HepG2 (cell line): ENCODE measurements at regions not wholly inside any gene's neighbourhood (a gene's known extent, or its start where the extent isn't known, plus 50 kb on each side); places are given as distances from the start of the nearest gene placed in this dataset.

ENCODE experiments used
- ATAC-seq: fragments of 200-7000 bp; cut with Tn5 transposase; 3 replicates; pipeline ENCODE4 v1.9.1; 2020; ENCODE audit warnings: mild to moderate bottlenecking, moderate library complexity
- BruUV-seq: library from RNA; stranded (reverse); fragments of 400-500 nt; replicated peaks from 2 replicates; lab custom pipeline; 2021; lab: Mats Ljungman, UMichigan
- CTCF ChIA-PET: fragments of 300-600 bp; formaldehyde crosslinking; extraction: SDS; loops from one replicate; lab custom pipeline; 2021; ENCODE audit warnings: low total read pairs, inconsistent platforms, low intra/inter-chr PET ratio; lab: Yijun Ruan, JAX
- POLR2A ChIA-PET: fragments of 350-600 bp; sonication (Branson Sonifier 250); formaldehyde crosslinking; loops from one replicate; lab custom pipeline; 2020; ENCODE audit warnings: antibody characterized with exemption, inconsistent platforms; lab: Yijun Ruan, JAX
- DNase-seq: peaks from one replicate; pipeline ENCODE4 v3.0.0-alpha.2; 2015; ENCODE audit warnings: low spot score
- FAIRE-seq: peaks from 3 replicates; lab custom pipeline; 2011; peaks lifted over from hg19 to GRCh38; lab: Jason Lieb, UNC
- H2AFZ ChIP-seq: one replicate; pipeline ENCODE4 v1.6.1; 2011; ENCODE audit warnings: low read length, inconsistent platforms
- H3K27ac ChIP-seq: fragments of 300-600 bp; 3 replicates; pipeline ENCODE4 v1.8.0; 2011; ENCODE audit warnings: mixed run types, mild to moderate bottlenecking, mixed read lengths, low read length, inconsistent platforms; ENCODE audit not compliant: insufficient read depth; ENCODE audit errors: extremely low read length
- H3K27me3 ChIP-seq, 2 experiments: fragments of 200-600 bp in 1 of 2; 2 replicates in 1 of 2; 3 replicates in 1 of 2; pipeline versions ENCODE4 v1.6.0 to v1.8.0; 2011; ENCODE audit warnings: low read length in 2 of 2, mild to moderate bottlenecking in 2 of 2, moderate library complexity in 2 of 2, inconsistent platforms in 1 of 2; ENCODE audit not compliant: insufficient read depth in 2 of 2, control insufficient read depth in 1 of 2
- H3K36me3 ChIP-seq, 2 experiments: fragments of 200-600 bp in 1 of 2; replicated peaks in 1 of 2; 2 replicates in 1 of 2; 3 replicates in 1 of 2; pipeline versions ENCODE4 v1.5.1 to v1.8.0; 2011; ENCODE audit warnings: low read length in 2 of 2, inconsistent platforms in 1 of 2; ENCODE audit not compliant: insufficient read depth in 2 of 2, control insufficient read depth in 1 of 2
- H3K4me1 ChIP-seq: 2 replicates; pipeline ENCODE4 v1.5.1; 2012; ENCODE audit warnings: low read length, inconsistent platforms; ENCODE audit not compliant: insufficient read depth
- H3K4me2 ChIP-seq: 2 replicates; pipeline ENCODE4 v1.6.0; 2011; ENCODE audit warnings: low read depth, low read length, inconsistent platforms
- H3K4me3 ChIP-seq, 3 experiments: fragments of 200-600 bp in 1 of 3; sonication (generic), shearing (Covaris generic) in 1 of 3; replicated peaks in 1 of 3; 2 replicates each; pipeline ENCODE4 v1.5.1; 2011 to 2016; ENCODE audit warnings: low read length in 3 of 3, inconsistent platforms in 2 of 3, low read depth in 2 of 3, mild to moderate bottlenecking in 2 of 3, control low read depth in 1 of 3, mixed read lengths in 1 of 3; ENCODE audit not compliant: insufficient read depth in 1 of 3
- H3K79me2 ChIP-seq: one replicate; pipeline ENCODE4 v1.6.1; 2011; ENCODE audit warnings: low read length, inconsistent platforms; ENCODE audit not compliant: insufficient read depth
- H3K9ac ChIP-seq: 2 replicates; pipeline ENCODE4 v1.6.0; 2011; ENCODE audit warnings: mild to moderate bottlenecking, low read depth, low read length, inconsistent platforms; ENCODE audit not compliant: insufficient read depth
- H3K9me3 ChIP-seq: 2 replicates; pipeline ENCODE4 v1.5.1; 2012; ENCODE audit warnings: mild to moderate bottlenecking, low read length
- H4K20me1 ChIP-seq: 2 replicates; pipeline ENCODE4 v1.6.0; 2011; ENCODE audit warnings: inconsistent platforms, mild to moderate bottlenecking, low read length, moderate library complexity; ENCODE audit not compliant: insufficient read depth
- KMT2B ChIP-seq: IDR thresholded peaks from 2 replicates; pipeline ENCODE4 v1.6.1; 2016; ENCODE audit warnings: missing genetic modification reagents, missing compliant biosample characterization
- MBD4 ChIP-seq: IDR thresholded peaks from 2 replicates; pipeline ENCODE4 v1.6.1; 2012; ENCODE audit warnings: low read length, inconsistent platforms, borderline replicate concordance
- NR2F2 ChIP-seq: IDR thresholded peaks from 2 replicates; pipeline ENCODE4 v1.6.1; 2012; ENCODE audit warnings: low read depth, inconsistent platforms, borderline replicate concordance
- POGZ ChIP-seq: sonication (generic); formaldehyde crosslinking; IDR thresholded peaks from 2 replicates; pipeline ENCODE4 v1.4.0; 2020; ENCODE audit warnings: mild to moderate bottlenecking, missing genetic modification reagents
- SOX13 ChIP-seq, 3 experiments: fragments of 450-650 bp in 1 of 3; sonication (generic) in 1 of 3; formaldehyde crosslinking in 1 of 3; IDR thresholded peaks in 2 of 3; conservative IDR thresholded peaks in 1 of 3; 2 replicates each; pipeline versions ENCODE4 v1.5.0 to v1.6.1; 2016 to 2020; ENCODE audit warnings: antibody characterized with exemption in 1 of 3, mild to moderate bottlenecking in 1 of 3, missing compliant biosample characterization in 1 of 3, missing genetic modification reagents in 1 of 3, moderate library complexity in 1 of 3
- U2AF2 ChIP-seq: fragments of 200-400 bp; formaldehyde crosslinking; IDR thresholded peaks from 2 replicates; pipeline ENCODE4 v1.6.1; 2017; ENCODE audit warnings: low read depth, mild to moderate bottlenecking, low read length
- ZNF207 ChIP-seq: fragments of 450-650 bp; IDR thresholded peaks from 2 replicates; pipeline ENCODE4 v1.6.1; 2016; ENCODE audit warnings: antibody characterized with exemption, borderline replicate concordance
- ZNF432 ChIP-seq: sonication (generic); formaldehyde crosslinking; IDR thresholded peaks from 2 replicates; pipeline ENCODE4 v1.5.0; 2020; ENCODE audit warnings: missing genetic modification reagents, mild to moderate bottlenecking, borderline replicate concordance
- WGBS: methylation state at CpG from one replicate; pipeline ENCODE4 v1.1.6; 2017; ENCODE audit warnings: low lambda C conversion rate; 5-methylcytosine and 5-hydroxymethylcytosine counted together
- in situ Hi-C: cut with HindIII; loops from 2 replicates; pipeline ENCODE4 v1.10.0; 2017; ENCODE audit warnings: low pct_unique_long_range_greater_than_20kb; ENCODE audit not compliant: extremely low pct_ligation_motif_present
- intact Hi-C: fragments of 100-400 bp; cut with micrococcal nuclease; formaldehyde crosslinking; loops from one replicate; pipeline ENCODE4 v1.10.0; 2022; ENCODE audit not compliant: unreplicated experiment
- TF ChIP-seq, protein P1 (sequence below), 2 experiments: sonication (generic) in 1 of 2; formaldehyde crosslinking in 1 of 2; IDR thresholded peaks; 2 replicates each; pipeline versions ENCODE4 v1.4.0 to v1.6.1; 2016 to 2020; ENCODE audit warnings: borderline replicate concordance in 1 of 2, low read depth in 1 of 2, mild to moderate bottlenecking in 1 of 2, missing genetic modification reagents in 1 of 2
- TF ChIP-seq, protein P2 (sequence below): sonication (generic); formaldehyde crosslinking; IDR thresholded peaks from 2 replicates; pipeline ENCODE4 v1.5.1; 2020; ENCODE audit warnings: missing genetic modification reagents, mild to moderate bottlenecking, borderline replicate concordance
- TF ChIP-seq, protein P3 (sequence below): IDR thresholded peaks from 2 replicates; pipeline ENCODE4 v1.6.1; 2016; ENCODE audit warnings: low read depth
- TF ChIP-seq, protein P4 (sequence below): sonication (generic); formaldehyde crosslinking; IDR thresholded peaks from 2 replicates; pipeline ENCODE4 v1.5.0; 2020; ENCODE audit warnings: mild to moderate bottlenecking, missing genetic modification reagents

DNA sequence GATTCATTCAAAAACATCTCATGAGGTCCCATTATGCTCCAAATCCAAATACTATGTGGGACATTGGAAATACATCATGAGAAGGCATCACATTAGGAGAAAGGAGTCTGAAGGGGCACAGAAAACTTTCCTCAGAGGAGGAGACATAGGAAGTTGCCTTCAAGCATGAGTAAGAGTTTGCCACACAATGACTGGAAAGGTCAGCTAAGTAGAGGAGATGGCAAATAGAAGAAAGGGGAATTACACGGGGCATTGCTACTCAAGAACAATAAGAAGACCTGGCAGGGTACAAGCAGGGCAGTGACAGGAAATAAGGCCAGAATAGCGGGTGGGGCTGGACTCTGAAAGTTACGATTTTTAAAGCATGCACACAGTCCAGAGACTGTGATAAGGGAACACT, 231.6 kb downstream of the SPRY2 start:
- Histone ChIP-seq H2AFZ (no peak overlapping the region), H3K4me1 (no peaks in the 10 kb centered on the region), H3K9me3 (0 out of 2 replicates have a peak, but pooled peaks cover 4% of the 10 kb centered on the region), H4K20me1 (no peaks in the 10 kb centered on the region), H3K4me2 (no peak overlapping the region), H3K36me3 (no peaks in the 10 kb centered on the region), H3K4me3 (no peak overlapping the region), H3K9ac (no peak overlapping the region), H3K79me2 (no peaks in the 10 kb centered on the region), H3K27ac (no peak overlapping the region), H3K27me3 (no peaks in the 10 kb centered on the region; a peak in 1 of 5 replicates)
- FAIRE-seq (no peak), ATAC-seq (no peak), DNase-seq (no peak)
- intact Hi-C loops (no loop called here), in situ Hi-C loops (no loop called here)
- POLR2A ChIA-PET, result no interaction called here
- TF ChIP-seq POGZ, result no peak
- no peak for TF ChIP-seq NR2F2
- no peak for TF ChIP-seq KMT2B (CRISPR knock-in tag)
- TF ChIP-seq U2AF2, result no peak
- TF ChIP-seq, protein P1, sequence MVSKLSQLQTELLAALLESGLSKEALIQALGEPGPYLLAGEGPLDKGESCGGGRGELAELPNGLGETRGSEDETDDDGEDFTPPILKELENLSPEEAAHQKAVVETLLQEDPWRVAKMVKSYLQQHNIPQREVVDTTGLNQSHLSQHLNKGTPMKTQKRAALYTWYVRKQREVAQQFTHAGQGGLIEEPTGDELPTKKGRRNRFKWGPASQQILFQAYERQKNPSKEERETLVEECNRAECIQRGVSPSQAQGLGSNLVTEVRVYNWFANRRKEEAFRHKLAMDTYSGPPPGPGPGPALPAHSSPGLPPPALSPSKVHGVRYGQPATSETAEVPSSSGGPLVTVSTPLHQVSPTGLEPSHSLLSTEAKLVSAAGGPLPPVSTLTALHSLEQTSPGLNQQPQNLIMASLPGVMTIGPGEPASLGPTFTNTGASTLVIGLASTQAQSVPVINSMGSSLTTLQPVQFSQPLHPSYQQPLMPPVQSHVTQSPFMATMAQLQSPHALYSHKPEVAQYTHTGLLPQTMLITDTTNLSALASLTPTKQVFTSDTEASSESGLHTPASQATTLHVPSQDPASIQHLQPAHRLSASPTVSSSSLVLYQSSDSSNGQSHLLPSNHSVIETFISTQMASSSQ (IDR thresholded peaks at IDR 0.05; ENCODE audit: low read depth), result no peak
- TF ChIP-seq, protein P1 (CRISPR knock-in tag; IDR thresholded peaks at IDR 0.05; ENCODE audit: borderline replicate concordance), result no peak
- TF ChIP-seq MBD4, result no peak
- TF ChIP-seq, protein P2, sequence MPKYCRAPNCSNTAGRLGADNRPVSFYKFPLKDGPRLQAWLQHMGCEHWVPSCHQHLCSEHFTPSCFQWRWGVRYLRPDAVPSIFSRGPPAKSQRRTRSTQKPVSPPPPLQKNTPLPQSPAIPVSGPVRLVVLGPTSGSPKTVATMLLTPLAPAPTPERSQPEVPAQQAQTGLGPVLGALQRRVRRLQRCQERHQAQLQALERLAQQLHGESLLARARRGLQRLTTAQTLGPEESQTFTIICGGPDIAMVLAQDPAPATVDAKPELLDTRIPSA, result no peak
- TF ChIP-seq, protein P3, sequence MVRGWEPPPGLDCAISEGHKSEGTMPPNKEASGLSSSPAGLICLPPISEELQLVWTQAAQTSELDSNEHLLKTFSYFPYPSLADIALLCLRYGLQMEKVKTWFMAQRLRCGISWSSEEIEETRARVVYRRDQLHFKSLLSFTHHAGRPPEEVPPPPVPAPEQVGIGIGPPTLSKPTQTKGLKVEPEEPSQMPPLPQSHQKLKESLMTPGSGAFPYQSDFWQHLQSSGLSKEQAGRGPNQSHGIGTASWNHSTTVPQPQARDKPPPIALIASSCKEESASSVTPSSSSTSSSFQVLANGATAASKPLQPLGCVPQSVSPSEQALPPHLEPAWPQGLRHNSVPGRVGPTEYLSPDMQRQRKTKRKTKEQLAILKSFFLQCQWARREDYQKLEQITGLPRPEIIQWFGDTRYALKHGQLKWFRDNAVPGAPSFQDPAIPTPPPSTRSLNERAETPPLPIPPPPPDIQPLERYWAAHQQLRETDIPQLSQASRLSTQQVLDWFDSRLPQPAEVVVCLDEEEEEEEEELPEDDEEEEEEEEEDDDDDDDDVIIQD, result no peak
- no peak for TF ChIP-seq ZNF432 (CRISPR knock-in tag)
- TF ChIP-seq ZNF207, result no peak
- no peak for TF ChIP-seq SOX13 (IDR thresholded peaks at IDR 0.05)
- no peak for TF ChIP-seq SOX13 (CRISPR knock-in tag; conservative IDR thresholded peaks at IDR 0.05 in 1 of 2, IDR thresholded peaks at IDR 0.05 in 1 of 2)
- TF ChIP-seq, protein P4, sequence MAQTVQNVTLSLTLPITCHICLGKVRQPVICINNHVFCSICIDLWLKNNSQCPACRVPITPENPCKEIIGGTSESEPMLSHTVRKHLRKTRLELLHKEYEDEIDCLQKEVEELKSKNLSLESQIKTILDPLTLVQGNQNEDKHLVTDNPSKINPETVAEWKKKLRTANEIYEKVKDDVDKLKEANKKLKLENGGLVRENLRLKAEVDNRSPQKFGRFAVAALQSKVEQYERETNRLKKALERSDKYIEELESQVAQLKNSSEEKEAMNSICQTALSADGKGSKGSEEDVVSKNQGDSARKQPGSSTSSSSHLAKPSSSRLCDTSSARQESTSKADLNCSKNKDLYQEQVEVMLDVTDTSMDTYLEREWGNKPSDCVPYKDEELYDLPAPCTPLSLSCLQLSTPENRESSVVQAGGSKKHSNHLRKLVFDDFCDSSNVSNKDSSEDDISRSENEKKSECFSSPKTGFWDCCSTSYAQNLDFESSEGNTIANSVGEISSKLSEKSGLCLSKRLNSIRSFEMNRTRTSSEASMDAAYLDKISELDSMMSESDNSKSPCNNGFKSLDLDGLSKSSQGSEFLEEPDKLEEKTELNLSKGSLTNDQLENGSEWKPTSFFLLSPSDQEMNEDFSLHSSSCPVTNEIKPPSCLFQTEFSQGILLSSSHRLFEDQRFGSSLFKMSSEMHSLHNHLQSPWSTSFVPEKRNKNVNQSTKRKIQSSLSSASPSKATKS (CRISPR knock-in tag), result no peak
- 0% methylated on average over 3 of the region's 3 CpGs for WGBS
- CTCF ChIA-PET, result no interaction called here
- BruUV-seq, result no TSS peak
